GM12864 (cell line): ENCODE measurements at regions not wholly inside any gene's neighbourhood (a gene's known extent, or its start where the extent isn't known, plus 50 kb on each side); places are given as distances from the start of the nearest gene placed in this dataset.

Experiments
- DNase-seq: peaks from one replicate; pipeline ENCODE4 v3.0.0-alpha.2; 2011; ENCODE audit warnings: low read depth
- H3K4me3 ChIP-seq: 2 replicates; pipeline ENCODE4 v1.5.1; 2011; ENCODE audit warnings: mild to moderate bottlenecking, low read depth, low read length, control low read depth
- TF ChIP-seq, protein P1 (sequence below): IDR thresholded peaks from 2 replicates; pipeline ENCODE4 v1.5.1; 2011; ENCODE audit warnings: low read depth, mild to moderate bottlenecking, moderate library complexity, low read length, control low read depth, inconsistent platforms; ENCODE audit errors: missing control alignments

DNA sequence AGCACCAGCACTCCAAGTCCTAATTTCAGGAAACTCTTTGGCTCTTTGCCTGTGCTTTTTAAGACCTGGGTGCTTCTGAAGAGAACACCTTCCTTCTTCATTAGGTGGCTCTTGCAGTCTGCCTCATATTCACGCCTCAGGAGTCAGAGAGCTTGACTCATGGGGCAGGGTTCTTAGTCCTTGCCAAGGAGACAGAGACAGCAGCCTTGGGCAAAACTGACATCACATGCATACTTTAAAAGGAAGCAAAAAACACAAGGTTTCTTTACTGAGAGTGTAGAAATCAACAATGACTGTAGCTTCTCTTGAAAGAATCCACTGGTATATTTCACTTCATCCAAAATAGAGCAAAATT lies 780.6 kb downstream of the INHBA start:
- no peak for DNase-seq
- H3K4me3 ChIP-seq, result no peak overlapping the region
- TF ChIP-seq, protein P1, sequence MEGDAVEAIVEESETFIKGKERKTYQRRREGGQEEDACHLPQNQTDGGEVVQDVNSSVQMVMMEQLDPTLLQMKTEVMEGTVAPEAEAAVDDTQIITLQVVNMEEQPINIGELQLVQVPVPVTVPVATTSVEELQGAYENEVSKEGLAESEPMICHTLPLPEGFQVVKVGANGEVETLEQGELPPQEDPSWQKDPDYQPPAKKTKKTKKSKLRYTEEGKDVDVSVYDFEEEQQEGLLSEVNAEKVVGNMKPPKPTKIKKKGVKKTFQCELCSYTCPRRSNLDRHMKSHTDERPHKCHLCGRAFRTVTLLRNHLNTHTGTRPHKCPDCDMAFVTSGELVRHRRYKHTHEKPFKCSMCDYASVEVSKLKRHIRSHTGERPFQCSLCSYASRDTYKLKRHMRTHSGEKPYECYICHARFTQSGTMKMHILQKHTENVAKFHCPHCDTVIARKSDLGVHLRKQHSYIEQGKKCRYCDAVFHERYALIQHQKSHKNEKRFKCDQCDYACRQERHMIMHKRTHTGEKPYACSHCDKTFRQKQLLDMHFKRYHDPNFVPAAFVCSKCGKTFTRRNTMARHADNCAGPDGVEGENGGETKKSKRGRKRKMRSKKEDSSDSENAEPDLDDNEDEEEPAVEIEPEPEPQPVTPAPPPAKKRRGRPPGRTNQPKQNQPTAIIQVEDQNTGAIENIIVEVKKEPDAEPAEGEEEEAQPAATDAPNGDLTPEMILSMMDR, result no peak

DNA sequence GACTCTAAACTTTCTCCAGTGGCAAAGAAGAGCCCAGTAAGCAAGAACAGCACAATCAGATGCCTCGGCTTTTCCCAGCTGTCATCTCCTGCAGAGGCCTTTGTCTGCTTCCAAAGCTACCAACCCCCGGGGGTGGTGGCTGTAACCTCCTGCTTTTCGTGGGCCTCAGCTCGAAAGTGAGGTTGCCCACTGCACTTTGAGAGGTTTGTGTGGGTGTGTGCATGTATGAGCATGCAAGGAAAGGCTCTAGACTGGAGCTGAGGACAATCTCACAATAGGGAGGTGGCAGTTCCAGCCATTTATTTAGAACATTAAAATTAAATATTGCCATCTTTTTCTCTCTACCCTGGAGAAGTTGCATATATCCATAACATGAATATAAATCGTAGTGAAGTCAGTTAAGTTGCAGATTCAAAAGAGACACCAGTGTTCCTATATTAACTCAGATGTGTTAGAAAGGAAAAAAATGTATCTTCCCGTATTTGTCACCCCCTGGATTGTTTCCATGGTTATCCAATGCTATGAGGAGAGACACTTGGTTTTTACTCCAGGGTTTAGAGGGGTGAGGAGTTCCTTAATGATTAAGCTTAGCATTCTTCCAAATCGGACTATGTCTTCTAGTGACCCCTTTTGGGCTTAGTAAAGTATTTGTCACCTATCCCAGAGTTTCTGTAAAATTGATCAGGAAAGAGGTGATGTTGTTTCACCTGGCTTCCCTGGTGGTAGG lies 781.1 kb downstream of the INHBA start:
- TF ChIP-seq, protein P1, result no peak
- no peak for DNase-seq
- H3K4me3 ChIP-seq, result no peak overlapping the region

DNA sequence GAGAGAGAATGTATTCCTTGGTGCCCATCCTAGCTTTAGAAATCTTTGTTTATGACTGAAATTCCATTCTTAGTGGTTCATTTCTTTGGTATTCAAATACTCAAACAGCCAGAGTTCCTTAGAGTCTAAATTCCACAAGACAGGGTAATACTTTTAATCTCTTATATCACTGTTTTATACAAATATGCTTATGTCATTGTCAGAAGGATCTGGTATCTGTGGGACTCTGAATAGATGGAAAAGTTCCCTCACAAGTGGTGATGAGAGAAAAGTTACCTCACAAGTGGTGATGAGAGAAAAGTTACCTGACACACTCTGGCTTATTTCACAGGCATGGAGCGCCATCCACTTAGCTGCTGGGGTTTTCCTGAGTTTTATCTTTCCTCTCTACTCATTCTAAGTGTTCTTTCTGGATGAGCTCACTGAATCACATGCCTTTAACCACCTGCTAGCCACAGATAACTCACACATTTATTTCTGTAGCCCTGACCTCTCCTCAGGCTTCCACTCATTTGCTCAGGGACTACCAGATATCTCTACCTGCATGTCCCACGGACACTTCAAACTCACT lies 784.0 kb downstream of the SUGCT start:
- no peak for DNase-seq
- no peak overlapping the region for H3K4me3 ChIP-seq
- TF ChIP-seq, protein P1, result no peak

DNA sequence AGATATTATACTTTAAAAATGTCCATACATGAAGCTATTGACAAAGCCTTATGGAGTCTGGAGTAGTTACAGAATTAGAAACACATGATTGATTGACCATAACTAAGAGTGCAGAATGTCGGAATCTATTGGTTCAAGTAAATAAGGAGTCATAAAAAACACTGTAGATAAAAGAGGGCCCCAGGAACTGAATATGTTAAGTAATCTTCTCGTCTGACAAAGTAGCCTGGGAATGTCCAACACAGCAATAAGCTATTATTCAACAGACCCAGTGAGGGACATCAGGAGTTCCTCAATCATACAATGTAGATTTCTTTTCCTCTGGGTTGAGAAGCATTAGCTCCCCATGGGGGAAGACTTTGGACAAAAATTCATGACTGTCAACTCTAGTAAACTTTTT lies 782.0 kb downstream of the SUGCT start:
- DNase-seq, result no peak
- TF ChIP-seq, protein P1, result no peak
- H3K4me3 ChIP-seq, result no peak overlapping the region

DNA sequence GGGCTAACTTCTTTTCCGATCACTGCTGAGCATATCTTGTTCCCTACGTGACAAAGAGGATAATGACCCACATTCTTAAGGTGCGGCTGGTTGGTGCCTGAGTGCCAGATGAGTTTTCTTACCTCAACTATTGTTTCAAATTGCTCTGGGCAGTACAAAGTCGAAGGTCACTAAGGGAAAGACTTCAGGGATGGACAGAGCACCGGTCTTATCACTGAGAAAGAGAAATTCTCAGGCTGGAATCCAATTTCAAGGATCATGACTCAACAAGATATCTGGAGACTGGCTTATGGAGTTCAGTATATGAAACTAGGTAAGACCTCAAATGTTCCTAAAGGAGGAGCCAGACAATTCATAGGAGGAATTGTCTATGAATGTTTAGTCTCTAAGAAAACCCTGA lies 780.3 kb downstream of the SUGCT start:
- DNase-seq, result no peak
- H3K4me3 ChIP-seq, result no peak overlapping the region
- TF ChIP-seq, protein P1, result no peak
